HepG2 (cell line): ENCODE measurements at regions not wholly inside any gene's neighbourhood (a gene's known extent, or its start where the extent isn't known, plus 50 kb on each side); places are given as distances from the start of the nearest gene placed in this dataset.

ENCODE experiments used
- ARID3A ChIP-seq: IDR thresholded peaks from 2 replicates; pipeline ENCODE4 v1.6.1; 2012; ENCODE audit warnings: low read depth, low read length, improper control_type of control experiment
- ATF5 ChIP-seq: sonication (generic); formaldehyde crosslinking; IDR thresholded peaks from 2 replicates; pipeline ENCODE4 v1.4.0; 2020; ENCODE audit warnings: mild to moderate bottlenecking, low read depth, missing genetic modification reagents
- GPBP1L1 ChIP-seq: sonication (generic); formaldehyde crosslinking; IDR thresholded peaks from 2 replicates; pipeline ENCODE4 v1.5.0; 2020; ENCODE audit warnings: mild to moderate bottlenecking, missing genetic modification reagents
- HBP1 ChIP-seq: IDR thresholded peaks from 2 replicates; pipeline ENCODE4 v1.6.1; 2016; ENCODE audit warnings: low read depth, control low read depth
- HES4 ChIP-seq: sonication (generic); formaldehyde crosslinking; IDR thresholded peaks from 2 replicates; pipeline ENCODE4 v1.9.0; 2021; ENCODE audit warnings: mild to moderate bottlenecking, missing genetic modification reagents, borderline replicate concordance
- LBX2 ChIP-seq: sonication (generic); formaldehyde crosslinking; IDR thresholded peaks from 2 replicates; pipeline ENCODE4 v1.5.0; 2020; ENCODE audit warnings: missing genetic modification reagents, mild to moderate bottlenecking, borderline replicate concordance
- MEIS2 ChIP-seq: sonication (generic); formaldehyde crosslinking; IDR thresholded peaks from 2 replicates; pipeline ENCODE4 v1.9.0; 2021; ENCODE audit warnings: mild to moderate bottlenecking, missing genetic modification reagents
- SAFB2 ChIP-seq: sonication (generic); formaldehyde crosslinking; IDR thresholded peaks from 2 replicates; pipeline ENCODE4 v1.5.1; 2020; ENCODE audit warnings: missing genetic modification reagents, low read depth, mild to moderate bottlenecking, borderline replicate concordance
- SKI ChIP-seq: fragments of 450-650 bp; IDR thresholded peaks from one replicate; pipeline ENCODE4 v1.6.1; 2018; ENCODE audit warnings: mild to moderate bottlenecking; ENCODE audit not compliant: partially characterized antibody
- TERF1 ChIP-seq: sonication (generic); formaldehyde crosslinking; IDR thresholded peaks from 2 replicates; pipeline ENCODE4 v1.8.0; 2022; ENCODE audit warnings: mild to moderate bottlenecking, missing genetic modification reagents, moderate library complexity
- ZBTB10 ChIP-seq: sonication (generic); formaldehyde crosslinking; IDR thresholded peaks from 2 replicates; pipeline ENCODE4 v1.4.0; 2020; ENCODE audit warnings: missing genetic modification reagents, borderline replicate concordance
- ZBTB8A ChIP-seq: sonication (generic); formaldehyde crosslinking; IDR thresholded peaks from 2 replicates; pipeline ENCODE4 v1.4.0; 2020; ENCODE audit warnings: mild to moderate bottlenecking, low read depth, missing genetic modification reagents, borderline replicate concordance
- ZFP62 ChIP-seq: sonication (generic); formaldehyde crosslinking; IDR thresholded peaks from 2 replicates; pipeline ENCODE4 v1.4.0; 2020; ENCODE audit warnings: missing genetic modification reagents
- ZNF230 ChIP-seq: sonication (generic); formaldehyde crosslinking; IDR thresholded peaks from 2 replicates; pipeline ENCODE4 v1.4.0; 2020; ENCODE audit warnings: mild to moderate bottlenecking, missing genetic modification reagents
- ZNF331 ChIP-seq: sonication (generic); formaldehyde crosslinking; IDR thresholded peaks from 2 replicates; pipeline ENCODE4 v1.4.0; 2020; ENCODE audit warnings: missing genetic modification reagents
- ZNF614 ChIP-seq: IDR thresholded peaks from 2 replicates; pipeline ENCODE4 v1.6.1; 2018; ENCODE audit warnings: missing biosample characterization, missing genetic modification reagents, inconsistent platforms, borderline replicate concordance
- ZNF704 ChIP-seq: sonication (generic); formaldehyde crosslinking; IDR thresholded peaks from 2 replicates; pipeline ENCODE4 v1.8.1; 2023; ENCODE audit warnings: mild to moderate bottlenecking, inconsistent platforms, moderate library complexity, missing genetic modification reagents, borderline replicate concordance

- TF ChIP-seq HBP1 (peak; percentile 62; the same call in 1 of the 2 replicates), ARID3A (peak; percentile 99), ZNF230 (peak; percentile 91; the same call in 1 of the 2 replicates), GPBP1L1 (CRISPR knock-in tag) (no peak), ATF5 (peak; percentile 27; the same call in 1 of the 2 replicates), ZBTB10 (CRISPR knock-in tag) (peak; percentile 95), LBX2 (no peak; the same call in 1 of the 2 replicates), ZFP62 (no peak), TERF1 (CRISPR knock-in tag) (no peak), MEIS2 (CRISPR knock-in tag) (peak; percentile 89), ZNF704 (CRISPR knock-in tag) (no peak), SAFB2 (CRISPR knock-in tag) (peak; percentile 69; the same call in 1 of the 2 replicates), SKI (peak; percentile 86), ZNF331 (CRISPR knock-in tag) (peak; percentile 96), ZBTB8A (no peak), HES4 (CRISPR knock-in tag) (peak; percentile 65; the same call in 1 of the 2 replicates), ZNF614 (peak; percentile 92)
These were observed 187.1 kb upstream of the HAAO start (continued) for GRCh38 chr2:42979416-42979869.
